MM.1S (cell line): ENCODE measurements at regions not wholly inside any gene's neighbourhood (a gene's known extent, or its start where the extent isn't known, plus 50 kb on each side); places are given as distances from the start of the nearest gene placed in this dataset.

Source experiments
- EZH2 ChIP-seq: fragments of 300-600 bp; sonication (generic); optimal IDR thresholded peaks from 2 replicates; pipeline ENCODE3; 2017; ENCODE audit warnings: low read depth, mild to moderate bottlenecking, antibody characterized with exemption, low read length, mixed read lengths
- EZH2phosphoT487 ChIP-seq: fragments of 300-600 bp; sonication (generic); IDR thresholded peaks from 2 replicates; pipeline ENCODE4 v1.6.1; 2018; ENCODE audit warnings: antibody characterized with exemption, low read length
- TF ChIP-seq, protein P1 (sequence below): fragments of 300-600 bp; sonication (generic); IDR thresholded peaks from 2 replicates; pipeline ENCODE4 v1.5.1; 2016; ENCODE audit warnings: antibody characterized with exemption, low read length, mixed read lengths

DNA sequence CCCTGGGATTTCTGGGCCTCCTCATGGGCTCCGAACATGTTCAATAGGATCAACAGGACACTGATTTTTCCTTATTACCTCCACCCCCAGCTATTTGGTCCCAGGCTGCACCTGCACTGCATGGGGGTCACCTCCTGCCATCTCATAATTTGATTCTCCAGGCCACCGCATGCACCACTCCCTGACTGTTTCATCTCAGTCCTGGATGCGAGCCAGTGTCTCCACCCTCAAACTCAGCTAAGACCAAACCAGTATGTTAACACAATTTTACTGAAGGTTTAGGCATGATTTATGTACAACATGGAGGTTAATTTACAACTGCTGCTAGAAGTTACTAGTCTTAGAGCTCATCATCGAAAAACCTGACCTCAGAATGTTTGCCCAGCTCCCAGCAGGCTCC, 249.5 kb downstream of the UACA start:
- TF ChIP-seq EZH2 (no peak), EZH2phosphoT487 (no peak)
- TF ChIP-seq, protein P1, sequence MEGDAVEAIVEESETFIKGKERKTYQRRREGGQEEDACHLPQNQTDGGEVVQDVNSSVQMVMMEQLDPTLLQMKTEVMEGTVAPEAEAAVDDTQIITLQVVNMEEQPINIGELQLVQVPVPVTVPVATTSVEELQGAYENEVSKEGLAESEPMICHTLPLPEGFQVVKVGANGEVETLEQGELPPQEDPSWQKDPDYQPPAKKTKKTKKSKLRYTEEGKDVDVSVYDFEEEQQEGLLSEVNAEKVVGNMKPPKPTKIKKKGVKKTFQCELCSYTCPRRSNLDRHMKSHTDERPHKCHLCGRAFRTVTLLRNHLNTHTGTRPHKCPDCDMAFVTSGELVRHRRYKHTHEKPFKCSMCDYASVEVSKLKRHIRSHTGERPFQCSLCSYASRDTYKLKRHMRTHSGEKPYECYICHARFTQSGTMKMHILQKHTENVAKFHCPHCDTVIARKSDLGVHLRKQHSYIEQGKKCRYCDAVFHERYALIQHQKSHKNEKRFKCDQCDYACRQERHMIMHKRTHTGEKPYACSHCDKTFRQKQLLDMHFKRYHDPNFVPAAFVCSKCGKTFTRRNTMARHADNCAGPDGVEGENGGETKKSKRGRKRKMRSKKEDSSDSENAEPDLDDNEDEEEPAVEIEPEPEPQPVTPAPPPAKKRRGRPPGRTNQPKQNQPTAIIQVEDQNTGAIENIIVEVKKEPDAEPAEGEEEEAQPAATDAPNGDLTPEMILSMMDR, result no peak
